PC-9 (cell line): ENCODE measurements at regions not wholly inside any gene's neighbourhood (a gene's known extent, or its start where the extent isn't known, plus 50 kb on each side); places are given as distances from the start of the nearest gene placed in this dataset.

ENCODE experiments used
- EZH2 ChIP-seq: fragments of 200-600 bp; sonication (generic); IDR thresholded peaks from 2 replicates; pipeline ENCODE4 v1.8.0; 2017; ENCODE audit warnings: antibody characterized with exemption, low read depth
- TF ChIP-seq, protein P1 (sequence below): fragments of 200-600 bp; sonication (generic); conservative IDR thresholded peaks from 2 replicates; pipeline ENCODE4 v1.6.1; 2017; ENCODE audit warnings: mixed run types, antibody characterized with exemption, mild to moderate bottlenecking, moderate library complexity

DNA sequence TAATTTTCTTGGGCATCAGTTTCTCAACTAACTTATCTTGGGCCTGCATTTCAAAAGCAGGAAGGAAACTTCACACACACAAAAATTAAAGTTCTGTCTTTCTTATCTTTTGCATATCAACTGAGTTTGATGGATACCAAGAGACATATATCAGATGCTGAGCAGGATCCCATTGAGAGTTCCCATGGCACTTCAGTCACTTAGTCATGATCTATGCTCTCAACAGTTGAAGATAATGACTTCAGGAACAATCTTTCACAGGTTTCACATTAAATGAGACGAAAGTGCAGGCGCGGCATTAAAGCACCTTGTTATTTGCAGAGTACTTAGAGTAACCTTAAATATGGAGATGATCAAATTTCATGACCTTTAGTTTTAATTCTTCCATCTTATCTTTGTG is 2139.8 kb upstream of the CELF4 start:
- TF ChIP-seq EZH2 = no peak
- TF ChIP-seq, protein P1, sequence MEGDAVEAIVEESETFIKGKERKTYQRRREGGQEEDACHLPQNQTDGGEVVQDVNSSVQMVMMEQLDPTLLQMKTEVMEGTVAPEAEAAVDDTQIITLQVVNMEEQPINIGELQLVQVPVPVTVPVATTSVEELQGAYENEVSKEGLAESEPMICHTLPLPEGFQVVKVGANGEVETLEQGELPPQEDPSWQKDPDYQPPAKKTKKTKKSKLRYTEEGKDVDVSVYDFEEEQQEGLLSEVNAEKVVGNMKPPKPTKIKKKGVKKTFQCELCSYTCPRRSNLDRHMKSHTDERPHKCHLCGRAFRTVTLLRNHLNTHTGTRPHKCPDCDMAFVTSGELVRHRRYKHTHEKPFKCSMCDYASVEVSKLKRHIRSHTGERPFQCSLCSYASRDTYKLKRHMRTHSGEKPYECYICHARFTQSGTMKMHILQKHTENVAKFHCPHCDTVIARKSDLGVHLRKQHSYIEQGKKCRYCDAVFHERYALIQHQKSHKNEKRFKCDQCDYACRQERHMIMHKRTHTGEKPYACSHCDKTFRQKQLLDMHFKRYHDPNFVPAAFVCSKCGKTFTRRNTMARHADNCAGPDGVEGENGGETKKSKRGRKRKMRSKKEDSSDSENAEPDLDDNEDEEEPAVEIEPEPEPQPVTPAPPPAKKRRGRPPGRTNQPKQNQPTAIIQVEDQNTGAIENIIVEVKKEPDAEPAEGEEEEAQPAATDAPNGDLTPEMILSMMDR = no peak
